NCI-H82 treated with DMSO at 0.1 percent for 48 hours (cell line): ENCODE measurements at regions not wholly inside any gene's neighbourhood (a gene's known extent, or its start where the extent isn't known, plus 50 kb on each side); places are given as distances from the start of the nearest gene placed in this dataset.

Experiments used
- DNase-seq: peaks from one replicate; lab custom pipeline; 2025; ENCODE audit not compliant: unreplicated experiment; lab: John Stamatoyannopoulos, UW

GRCh38 chr13:107289540-107289939 is 721.6 kb upstream of the ARGLU1 start:
- no peak for DNase-seq

DNA sequence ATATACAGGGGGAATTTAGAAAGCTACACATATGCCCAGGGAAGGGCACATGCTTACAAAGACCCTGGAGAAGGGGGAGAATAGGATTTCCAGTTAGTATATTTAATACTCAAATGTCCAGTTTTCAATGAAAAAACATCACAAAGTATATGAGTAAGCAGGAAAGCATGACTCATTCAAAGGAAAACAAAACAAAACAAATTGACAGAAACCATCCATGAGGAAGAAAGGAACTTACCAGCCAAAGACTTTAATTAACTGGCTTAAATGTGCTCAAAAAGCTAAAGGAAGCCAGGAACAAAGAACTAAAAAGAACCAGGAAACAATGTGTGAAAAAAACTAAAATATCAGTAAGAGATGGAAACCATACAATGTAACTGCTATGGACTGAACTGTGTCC is 716.2 kb upstream of the ARGLU1 start:
- DNase-seq, result no peak

DNA sequence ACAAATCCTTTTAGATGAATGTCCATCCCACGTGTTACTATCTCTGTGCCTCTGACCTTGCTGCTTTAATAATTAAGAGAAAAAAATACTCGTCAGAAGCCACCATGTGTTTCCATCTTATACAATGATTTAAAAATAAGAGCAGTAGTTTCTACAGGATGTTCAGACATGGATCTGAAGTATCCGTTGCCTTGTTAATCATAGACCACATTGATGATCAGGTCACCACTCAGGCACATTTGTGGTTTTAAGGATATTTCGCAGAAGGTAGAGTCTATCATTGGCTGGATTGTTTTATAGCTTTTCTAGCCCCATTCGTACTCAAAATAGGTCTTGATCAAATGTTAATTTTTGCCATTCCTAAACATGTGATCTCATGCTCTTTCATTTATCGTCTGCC is 710.0 kb upstream of the ARGLU1 start:
- no peak for DNase-seq

GRCh38 chr13:107276936-107277335 is 709.0 kb upstream of the ARGLU1 start:
- DNase-seq, result no peak

DNA sequence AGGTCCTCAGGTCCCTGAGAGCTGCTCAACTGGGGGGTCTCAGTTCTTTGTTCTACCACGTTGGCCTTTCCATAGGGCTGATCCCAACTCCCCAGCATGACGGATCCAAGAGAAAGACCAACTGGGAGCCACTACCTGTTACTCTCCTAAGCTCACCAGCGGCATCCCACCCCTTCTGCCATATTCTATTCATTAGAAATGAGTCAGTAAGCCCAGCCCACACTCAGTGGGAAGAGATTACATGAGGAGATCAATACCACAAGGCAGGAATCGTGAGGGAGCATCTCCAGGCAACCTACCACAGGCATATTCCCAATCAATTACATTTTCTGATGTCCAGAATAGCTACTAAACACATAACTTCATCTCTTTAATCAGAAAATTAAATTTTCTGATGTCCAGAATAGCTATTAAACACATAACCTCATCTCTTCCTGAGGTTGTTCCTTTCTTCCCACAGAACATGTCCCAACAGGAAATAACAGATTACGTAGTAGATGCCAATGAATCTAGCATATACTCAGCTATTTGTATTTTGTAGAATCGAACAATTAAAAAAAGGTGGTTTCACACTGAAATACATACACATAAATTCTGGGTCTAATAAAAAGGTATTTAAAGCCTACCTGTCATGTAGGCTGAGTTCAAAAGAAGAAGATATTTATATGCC is 708.1 kb upstream of the ARGLU1 start:
- DNase-seq, result no peak

- DNase-seq, result no peak
Observed at GRCh38 chr13:107275312-107275711, 707.4 kb upstream of the ARGLU1 start.

DNA sequence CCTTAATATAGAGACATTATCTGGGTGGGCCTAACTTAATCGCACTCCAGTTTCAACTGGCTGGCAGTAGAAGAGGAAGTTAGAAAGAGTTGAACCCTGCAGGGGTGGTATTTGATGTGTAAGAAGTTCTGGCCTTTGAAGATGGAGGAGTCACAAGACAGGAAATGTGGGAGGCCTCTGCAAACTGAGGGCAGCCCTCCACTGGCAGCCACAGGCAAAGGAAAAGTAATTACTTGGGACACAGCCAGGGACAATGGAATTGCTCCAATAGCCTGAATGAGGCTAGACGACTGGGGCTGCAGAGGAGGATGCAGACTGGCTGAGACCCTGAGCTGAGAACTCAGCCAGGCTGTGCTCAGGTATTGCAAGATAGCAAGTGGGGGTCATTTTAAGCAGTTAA is 703.3 kb upstream of the ARGLU1 start:
- DNase-seq, result no peak

- no peak for DNase-seq
Observed at GRCh38 chr13:107266657-107267056, 698.7 kb upstream of the ARGLU1 start.

DNA sequence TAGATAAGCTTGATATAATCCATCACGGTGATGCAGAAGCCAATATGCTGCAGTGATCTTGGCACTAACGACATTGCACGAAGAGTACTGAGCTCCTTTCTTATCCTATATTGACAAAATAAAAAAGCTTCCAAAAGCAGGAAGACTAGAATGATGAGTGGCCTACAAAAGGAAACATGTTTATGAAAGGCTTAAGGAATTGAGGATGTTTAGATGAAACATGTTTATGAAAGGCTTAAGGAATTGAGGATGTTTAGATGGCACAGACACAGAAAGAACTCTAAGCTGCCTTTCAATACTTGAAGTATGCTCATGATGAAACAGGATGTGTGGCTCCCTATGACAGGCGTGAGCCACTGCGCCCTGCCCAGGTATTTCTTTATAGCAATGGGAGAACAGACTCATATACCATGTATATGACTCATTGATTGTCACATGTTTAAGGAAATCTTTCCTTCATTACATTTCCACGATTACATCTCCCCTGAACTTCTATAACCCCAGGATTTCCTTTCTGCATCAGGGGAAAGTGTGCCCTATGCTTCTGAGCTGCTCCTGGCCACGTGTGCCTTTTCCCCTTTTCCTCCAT is 690.8 kb upstream of the ARGLU1 start:
- no peak for DNase-seq

DNA sequence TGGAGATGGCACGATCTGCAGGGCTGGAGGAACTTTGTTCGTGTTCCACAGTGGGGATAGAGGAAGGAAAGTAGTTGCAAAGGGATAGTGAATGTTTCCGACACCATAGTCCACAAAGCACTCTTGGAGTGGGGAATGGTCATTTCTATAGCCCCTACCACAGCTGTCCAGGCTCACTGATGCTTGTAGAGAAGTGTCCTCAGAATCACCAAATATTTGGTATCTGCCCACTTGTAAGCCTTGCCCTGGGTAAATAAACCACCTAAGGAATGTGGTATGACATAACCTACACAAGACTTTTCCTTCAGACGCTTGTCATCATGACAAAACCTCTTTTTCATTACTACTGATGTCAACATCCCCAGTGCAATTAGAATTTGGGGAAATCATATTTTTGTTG is 686.5 kb upstream of the ARGLU1 start:
- DNase-seq, result no peak

- no peak for DNase-seq
Observed at GRCh38 chr13:107252428-107252827, 684.5 kb upstream of the ARGLU1 start.

DNA sequence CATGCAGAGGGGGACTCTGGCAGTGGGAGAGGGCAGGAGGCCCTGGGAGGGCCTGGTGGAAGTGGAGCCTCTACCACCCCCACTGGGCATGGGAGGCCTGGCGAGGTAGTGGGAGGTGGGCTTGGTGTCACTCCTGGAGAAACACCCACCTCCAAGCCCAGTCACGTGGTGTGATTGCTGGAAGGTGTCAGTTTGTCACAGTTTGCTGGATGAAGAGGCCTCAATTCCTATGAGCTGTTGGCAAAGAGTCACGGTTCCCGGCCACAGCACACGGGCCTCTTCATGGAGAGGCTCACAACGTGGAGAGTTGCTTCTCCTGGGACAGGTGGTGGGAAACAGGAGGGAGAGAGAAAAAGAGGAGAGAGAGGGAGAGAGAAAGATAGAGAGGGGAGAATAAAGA is 684.1 kb upstream of the ARGLU1 start:
- DNase-seq, result no peak

GRCh38 chr13:107251341-107251740 is 683.4 kb upstream of the ARGLU1 start:
- DNase-seq, result no peak

GRCh38 chr13:107250628-107251027 is 682.7 kb upstream of the ARGLU1 start:
- DNase-seq, result no peak

DNA sequence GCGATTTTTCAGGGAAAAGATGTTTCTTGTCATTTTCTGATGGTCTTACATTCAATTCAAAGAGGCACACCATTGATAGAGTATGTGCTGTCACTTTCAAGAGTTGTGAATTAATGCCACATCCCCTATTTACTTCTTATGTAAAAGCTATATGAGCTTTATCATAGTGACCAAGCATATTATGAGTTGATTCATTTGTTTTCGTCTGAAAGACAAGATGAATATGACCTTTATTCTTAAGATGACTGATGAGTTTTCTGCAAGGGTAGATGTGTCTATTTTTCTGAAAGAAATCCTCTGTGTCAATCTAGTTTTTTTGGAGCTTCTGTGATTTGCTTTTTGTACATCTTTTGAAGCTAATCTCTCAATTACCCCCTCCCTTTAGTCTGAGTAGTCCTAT is 676.3 kb upstream of the ARGLU1 start:
- DNase-seq, result no peak

DNA sequence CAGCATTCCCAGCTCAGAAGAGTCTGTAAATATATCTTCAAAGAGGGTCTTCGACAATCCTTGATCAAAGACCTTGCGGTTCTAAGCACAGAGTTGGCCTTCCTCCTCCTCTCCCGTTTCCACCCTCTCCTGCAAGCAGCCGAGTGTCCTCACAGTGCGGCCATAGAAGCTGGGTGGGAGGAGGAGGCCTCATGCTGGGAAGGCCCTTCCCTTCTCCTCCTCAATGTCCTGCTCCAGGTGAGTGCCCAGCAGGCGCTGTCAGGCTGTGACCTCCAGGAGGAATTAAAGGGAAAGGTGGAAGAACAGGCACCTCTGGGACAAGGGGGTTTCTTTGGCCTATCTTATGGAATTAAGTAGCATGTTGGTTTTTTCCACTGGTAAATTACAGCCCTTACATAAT is 674.2 kb upstream of the ARGLU1 start:
- DNase-seq, result no peak

DNA sequence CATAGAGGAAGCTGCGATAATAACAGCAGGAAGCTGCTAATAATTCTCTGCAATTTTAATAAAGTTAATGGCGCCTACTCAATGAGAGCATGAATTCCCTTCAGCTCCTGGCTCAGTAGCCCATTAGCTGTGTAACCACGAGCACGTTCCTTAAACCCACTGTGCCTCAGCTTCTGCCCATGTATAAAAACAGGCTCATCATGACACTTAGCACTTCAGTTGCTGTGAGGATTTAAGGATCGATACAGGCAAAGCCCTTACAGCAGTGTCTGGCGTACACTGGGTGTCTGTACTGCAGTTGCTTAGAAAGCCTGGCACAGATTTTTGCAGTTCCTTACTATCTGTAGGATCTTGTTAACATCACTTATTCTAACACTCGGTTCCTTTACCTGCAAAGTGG is 673.4 kb upstream of the ARGLU1 start:
- no peak for DNase-seq

DNA sequence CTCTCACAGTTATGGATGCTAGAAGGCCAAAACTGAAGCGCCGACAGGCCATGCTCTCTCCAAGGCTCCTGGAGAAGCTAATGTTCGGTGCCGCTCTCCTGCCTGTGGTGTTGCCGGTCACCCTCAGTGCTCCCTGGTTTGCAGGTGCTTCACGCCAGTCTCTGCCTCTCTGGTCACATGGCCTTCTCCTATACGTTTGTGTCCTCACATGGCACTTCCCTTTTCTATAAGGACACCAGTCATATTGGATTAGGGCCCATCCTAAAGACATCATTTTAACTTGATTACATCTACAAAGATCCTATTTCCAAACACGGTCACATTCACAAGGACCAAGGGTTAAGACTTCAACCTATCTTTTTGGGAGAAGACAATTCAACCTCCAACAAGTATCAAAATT is 671.3 kb upstream of the ARGLU1 start:
- no peak for DNase-seq

DNA sequence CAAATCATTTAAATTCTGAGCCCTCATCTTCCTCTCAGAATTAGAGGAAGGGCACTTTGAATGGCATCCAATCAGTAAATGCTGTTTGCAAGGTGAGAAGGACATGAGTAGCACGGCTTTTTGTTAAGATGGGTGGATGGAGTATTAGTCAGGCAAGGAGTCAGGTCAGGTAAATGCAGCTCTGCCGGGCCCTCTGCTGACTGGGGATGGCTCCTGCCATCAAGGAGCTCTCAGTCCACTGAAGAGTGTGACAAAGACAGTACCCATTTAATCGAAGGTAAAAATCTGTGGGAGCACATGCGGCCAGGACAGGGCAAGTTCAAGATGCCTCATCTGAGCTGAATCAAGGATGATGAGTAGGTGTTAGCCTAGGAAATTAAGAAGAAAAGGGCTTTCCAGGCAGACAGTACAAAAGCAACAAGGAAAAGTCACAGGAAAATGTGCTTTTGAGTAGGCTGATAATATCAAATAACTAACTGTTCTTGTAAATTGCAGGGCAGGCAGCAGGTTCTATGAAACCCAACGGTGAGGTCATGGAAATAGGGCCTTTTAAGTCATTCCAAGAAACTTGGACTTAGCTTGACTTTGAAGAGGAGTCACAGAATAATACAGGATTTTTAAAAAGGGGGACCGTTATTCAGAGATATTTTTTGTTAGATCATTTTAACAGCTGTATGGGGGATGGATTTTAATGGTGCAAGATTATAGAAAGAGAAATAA is 670.5 kb upstream of the ARGLU1 start:
- no peak for DNase-seq

DNA sequence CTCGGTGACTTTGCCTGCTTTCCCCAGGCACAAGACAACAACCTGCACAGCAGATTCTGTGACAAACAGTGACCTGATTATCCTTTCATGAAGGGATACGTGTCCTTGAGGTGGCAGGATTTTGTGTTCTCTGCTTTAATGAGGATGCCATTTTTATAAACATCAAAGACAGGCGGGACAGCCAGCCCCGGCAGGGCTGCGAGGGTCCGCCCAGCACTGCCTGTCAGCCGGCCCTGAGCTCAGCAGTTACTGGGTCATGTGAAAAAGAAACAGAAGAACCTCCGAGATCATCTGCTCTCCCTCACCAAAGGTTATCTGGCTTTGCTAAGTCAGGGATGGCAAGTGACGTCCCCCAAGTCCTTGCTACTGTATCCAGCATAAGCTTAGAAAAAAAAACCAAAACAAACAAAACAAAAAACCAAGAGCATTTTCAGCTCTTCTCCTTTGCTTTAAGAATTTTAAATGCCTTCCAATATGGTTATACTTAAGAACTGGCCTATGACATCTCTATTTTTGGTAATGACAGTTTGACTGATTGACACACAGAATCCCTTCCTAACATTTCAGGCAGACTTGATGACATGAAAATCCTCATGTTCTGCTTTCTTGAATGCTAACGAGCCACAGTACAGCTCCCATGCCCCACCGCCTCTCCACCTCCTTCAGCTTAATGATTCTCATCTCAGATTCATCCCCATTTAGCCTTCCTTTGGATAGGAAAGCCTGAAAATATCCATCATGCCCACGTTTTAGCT is 666.6 kb upstream of the ARGLU1 start:
- no peak for DNase-seq

DNA sequence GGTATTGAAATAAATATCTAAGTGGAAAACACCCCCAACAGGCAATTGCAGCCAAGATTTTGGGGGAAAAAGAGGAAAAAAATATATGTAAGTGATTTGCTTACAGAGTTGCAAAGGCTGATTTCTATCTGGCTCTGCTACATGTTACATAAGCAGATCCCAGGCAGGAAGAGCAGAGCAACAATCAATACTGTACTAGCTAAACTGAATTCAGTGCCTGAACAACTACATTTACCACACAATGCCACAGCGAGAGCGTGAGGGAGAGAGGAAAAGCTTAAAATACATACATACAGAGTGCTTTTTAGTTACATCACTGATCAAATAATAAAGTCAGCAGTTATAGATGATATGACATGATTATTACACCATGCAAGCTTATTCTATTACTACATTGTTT is 665.6 kb upstream of the ARGLU1 start:
- no peak for DNase-seq

DNA sequence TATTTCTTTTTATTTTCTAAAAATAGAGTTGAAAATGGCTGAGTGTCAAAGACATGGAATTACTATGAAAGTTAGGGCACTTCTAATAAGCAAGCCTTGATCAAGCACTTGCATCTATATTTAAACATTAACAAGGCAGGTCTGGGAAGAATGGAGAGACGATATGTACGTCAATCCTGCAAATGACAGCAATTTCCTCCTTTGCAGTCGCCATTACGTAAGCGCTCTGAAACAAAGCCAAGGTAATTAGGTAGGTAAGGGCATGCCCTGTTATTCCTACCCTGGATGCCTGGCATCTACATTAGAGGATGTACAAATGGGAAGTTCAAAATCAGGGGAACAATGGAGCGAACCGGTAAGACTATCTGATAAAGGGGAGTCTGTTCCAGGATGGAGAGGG is 664.0 kb upstream of the ARGLU1 start:
- no peak for DNase-seq
